ENCODE measurements at regions not wholly inside any gene's neighbourhood (a gene's known extent, or its start where the extent isn't known, plus 50 kb on each side); places are given as distances from the start of the nearest gene placed in this dataset.

- no peak for TF ChIP-seq POLR2AphosphoS5 (IDR thresholded peaks at IDR 0.05)
- no peak for TF ChIP-seq CTCF (IDR thresholded peaks at IDR 0.05)
- no peak for TF ChIP-seq EP300 (IDR thresholded peaks at IDR 0.05)
These were observed 479.7 kb downstream of the CETN3 start for GRCh38 chr5:89929834-89930233.
